ENCODE measurements at regions not wholly inside any gene's neighbourhood (a gene's known extent, or its start where the extent isn't known, plus 50 kb on each side); places are given as distances from the start of the nearest gene placed in this dataset.

GRCh38 chr9:13358128-13358527 is 78.6 kb upstream of the MPDZ start:
- peak in 1 of 2 donors; percentile 49 for DNase-seq (ENCODE audit: low read depth in 2 of 2)

GRCh38 chr9:13354733-13355132 is 75.2 kb upstream of the MPDZ start:
- DNase-seq (ENCODE audit: low read depth in 2 of 2), result peak in 1 of 2 donors; percentile 27

- no peak for DNase-seq (ENCODE audit: low read depth in 2 of 2)
These were observed 73.0 kb upstream of the MPDZ start for GRCh38 chr9:13352451-13352979.

- DNase-seq (ENCODE audit: low read depth in 2 of 2), result peak; percentile 81 to 86
These were observed 72.4 kb upstream of the MPDZ start for GRCh38 chr9:13351778-13352386.

- no peak for DNase-seq (ENCODE audit: low read depth in 2 of 2)
These were observed 53.1 kb upstream of the MPDZ start for GRCh38 chr9:13332571-13332970.

- no peak for DNase-seq (ENCODE audit: low read depth in 2 of 2)
These were observed 51.8 kb upstream of the MPDZ start for GRCh38 chr9:13331320-13331719.

GRCh38 chr9:13330396-13331004 is 51.0 kb upstream of the MPDZ start:
- peak; percentile 28 to 84 for DNase-seq (ENCODE audit: low read depth in 2 of 2)

Measured in dermis microvascular lymphatic vessel endothelial cell (primary cell).